GM12892 (cell line): ENCODE measurements at regions not wholly inside any gene's neighbourhood (a gene's known extent, or its start where the extent isn't known, plus 50 kb on each side); places are given as distances from the start of the nearest gene placed in this dataset.

Experiments
- DNase-seq: peaks from one replicate; pipeline ENCODE4 v3.0.0; 2011; ENCODE audit not compliant: insufficient read length
- FAIRE-seq: peaks from 2 replicates; lab custom pipeline; 2011; peaks lifted over from hg19 to GRCh38; lab: Jason Lieb, UNC
- POLR2A ChIP-seq: IDR thresholded peaks from 2 replicates; pipeline ENCODE4 v1.6.1; 2011; ENCODE audit warnings: low read depth, low read length, control low read depth
- POLR2AphosphoS5 ChIP-seq: IDR thresholded peaks from 2 replicates; pipeline ENCODE4 v1.6.1; 2011; ENCODE audit warnings: low read depth, low read length, control low read depth
- TAF1 ChIP-seq: IDR thresholded peaks from 2 replicates; pipeline ENCODE4 v1.6.1; 2011; ENCODE audit warnings: low read depth, mild to moderate bottlenecking, control low read depth, low read length, borderline replicate concordance

DNA sequence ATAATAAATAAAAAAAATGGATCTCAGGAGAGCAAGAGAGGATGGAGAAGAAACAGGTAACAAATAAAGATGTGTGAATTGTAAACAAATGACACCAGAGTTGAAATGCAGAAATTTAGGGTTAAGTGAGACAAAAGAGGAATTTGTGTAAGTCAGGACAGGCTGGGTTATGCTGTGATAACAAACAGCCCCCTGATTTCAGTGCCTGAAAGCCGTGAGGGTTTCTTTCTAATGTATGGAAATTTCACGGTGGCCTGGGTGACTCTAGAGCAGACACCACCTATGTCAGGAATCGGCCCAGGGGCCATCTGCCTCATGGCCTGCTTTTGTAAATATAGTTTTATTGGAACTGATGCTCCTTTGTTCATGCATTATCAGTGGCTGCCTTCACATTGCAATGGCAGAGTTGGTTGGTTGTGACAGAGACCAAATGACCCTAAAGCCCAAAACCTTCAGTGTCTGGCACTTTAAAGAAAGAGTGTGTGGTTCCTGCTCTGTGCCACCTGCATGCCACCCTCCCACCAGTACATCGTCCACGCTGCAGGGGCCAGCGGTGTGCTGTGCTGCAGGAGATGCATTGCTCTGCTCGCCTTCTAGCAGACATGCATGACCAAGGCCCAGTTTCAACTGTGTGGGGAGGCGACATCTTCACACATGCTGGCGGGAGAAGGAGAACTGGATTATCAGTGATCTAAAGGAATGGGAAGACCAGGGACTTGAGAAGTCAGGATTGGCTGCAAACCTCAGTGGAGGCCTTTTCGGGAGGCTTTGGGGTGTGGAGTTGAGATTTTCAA lies 221.2 kb upstream of the APCDD1 start:
- TF ChIP-seq POLR2AphosphoS5 (no peak), TAF1 (no peak), POLR2A (no peak)
- DNase-seq (no peak), FAIRE-seq (no peak)

- no peak for FAIRE-seq
Measured at GRCh38 chr18:10234281-10234680, 220.2 kb upstream of the APCDD1 start.

GRCh38 chr18:10234912-10235660 lies 219.3 kb upstream of the APCDD1 start:
- DNase-seq, result no peak
- no peak for FAIRE-seq
- TF ChIP-seq TAF1 (no peak), POLR2AphosphoS5 (no peak), POLR2A (no peak)

More at GRCh38 chr18:10234281-10234680, 220.2 kb upstream of the APCDD1 start:
- no peak for DNase-seq
- TF ChIP-seq TAF1 (no peak), POLR2A (no peak), POLR2AphosphoS5 (no peak)

- DNase-seq, result no peak
- FAIRE-seq, result no peak
- TF ChIP-seq POLR2A (no peak), POLR2AphosphoS5 (no peak), TAF1 (no peak)
Measured at GRCh38 chr18:10235661-10235952, 218.8 kb upstream of the APCDD1 start.

DNA sequence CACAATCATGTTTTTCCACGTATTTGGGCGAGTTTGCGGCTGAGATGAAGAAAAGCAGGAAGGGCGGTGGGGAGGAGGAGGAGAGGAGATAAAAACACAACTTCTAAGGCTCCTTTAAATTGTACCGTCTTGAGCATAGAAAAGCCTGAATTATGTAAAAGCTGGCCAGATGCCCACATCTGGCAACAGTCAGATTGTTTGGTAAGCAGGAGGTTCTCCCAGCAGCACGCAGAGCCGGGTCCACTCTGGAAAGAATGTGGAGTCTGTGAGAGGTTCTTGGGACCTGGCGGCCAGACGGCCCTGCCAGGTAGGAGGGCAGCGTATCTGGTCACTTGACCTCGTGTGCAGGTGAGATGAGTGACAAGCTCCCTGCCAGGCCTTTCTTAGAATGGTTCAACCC lies 215.3 kb upstream of the APCDD1 start:
- TF ChIP-seq POLR2A (no peak), TAF1 (no peak), POLR2AphosphoS5 (no peak)
- FAIRE-seq (no peak), DNase-seq (no peak)

- DNase-seq (no peak), FAIRE-seq (no peak)
- no peak for TF ChIP-seq POLR2AphosphoS5
- TF ChIP-seq POLR2A, result no peak
- no peak for TF ChIP-seq TAF1
Measured at GRCh38 chr18:10239991-10240634, 214.3 kb upstream of the APCDD1 start.

DNA sequence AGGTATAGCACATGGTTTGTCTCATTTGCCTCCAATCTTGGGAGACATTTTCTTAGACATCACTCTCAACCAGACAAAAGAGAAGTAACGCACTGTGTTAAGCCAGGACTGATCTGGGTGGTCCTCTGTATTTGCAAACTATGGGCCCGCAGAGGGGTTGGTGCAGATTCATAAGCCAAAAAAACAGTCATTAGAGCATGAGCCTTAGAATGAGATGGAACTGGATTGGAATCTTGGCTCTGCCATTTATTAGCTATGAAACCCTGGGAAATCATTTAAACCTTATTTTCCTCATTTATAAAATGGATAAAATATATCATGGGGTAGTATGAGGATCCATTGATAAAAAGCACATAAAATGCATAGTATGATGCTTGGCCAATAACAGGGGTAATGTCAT lies 213.5 kb upstream of the APCDD1 start:
- FAIRE-seq, result no peak

GRCh38 chr18:10241579-10241978 lies 212.9 kb upstream of the APCDD1 start:
- FAIRE-seq (no peak), DNase-seq (no peak)
- TF ChIP-seq TAF1, result no peak
- no peak for TF ChIP-seq POLR2A
- TF ChIP-seq POLR2AphosphoS5, result no peak

More for the DNA sequence above, 213.5 kb upstream of the APCDD1 start:
- no peak for TF ChIP-seq POLR2A
- no peak for TF ChIP-seq POLR2AphosphoS5
- no peak for TF ChIP-seq TAF1
- DNase-seq, result no peak

- DNase-seq (no peak), FAIRE-seq (no peak)
- TF ChIP-seq POLR2A (no peak), POLR2AphosphoS5 (no peak), TAF1 (no peak)
Measured at GRCh38 chr18:10242936-10243680, 211.3 kb upstream of the APCDD1 start.

DNA sequence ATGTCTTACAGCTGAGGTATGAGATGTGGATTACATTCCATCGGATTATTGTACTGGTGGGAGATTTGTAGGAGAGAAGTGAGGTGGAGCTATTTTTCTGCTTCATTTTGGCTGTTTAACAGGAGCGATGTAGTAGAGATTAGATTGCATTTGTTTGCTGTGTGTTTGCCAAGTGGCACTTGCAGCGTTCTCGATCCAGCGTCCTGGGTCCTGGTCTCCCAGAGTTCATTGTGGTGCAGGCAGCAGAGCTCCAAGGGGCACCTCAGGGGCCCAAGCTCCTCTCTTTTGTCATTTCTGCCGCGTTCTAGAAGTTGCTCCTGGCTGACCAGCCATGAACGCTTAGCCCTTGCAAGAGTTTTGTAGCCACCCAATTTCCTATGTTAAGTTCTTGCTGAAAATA lies 210.1 kb upstream of the APCDD1 start:
- DNase-seq, result no peak

More for the DNA sequence above, 210.1 kb upstream of the APCDD1 start:
- TF ChIP-seq TAF1, result no peak
- no peak for TF ChIP-seq POLR2A
- TF ChIP-seq POLR2AphosphoS5, result no peak
- FAIRE-seq, result no peak
